ENCODE measurements at regions not wholly inside any gene's neighbourhood (a gene's known extent, or its start where the extent isn't known, plus 50 kb on each side); places are given as distances from the start of the nearest gene placed in this dataset.
"Not testable (repeated sequence)": the region's sequence is repeated elsewhere in the genome, so short reads cannot be mapped to it uniquely, and the experiment has no call there.

GRCh38 chr4:18676526-18676915, 655.0 kb upstream of the LCORL start:
- DNase-seq (ENCODE audit: low read depth) = no peak

GRCh38 chr4:18675586-18676525, 654.3 kb upstream of the LCORL start:
- DNase-seq (ENCODE audit: low read depth) = no peak

DNA sequence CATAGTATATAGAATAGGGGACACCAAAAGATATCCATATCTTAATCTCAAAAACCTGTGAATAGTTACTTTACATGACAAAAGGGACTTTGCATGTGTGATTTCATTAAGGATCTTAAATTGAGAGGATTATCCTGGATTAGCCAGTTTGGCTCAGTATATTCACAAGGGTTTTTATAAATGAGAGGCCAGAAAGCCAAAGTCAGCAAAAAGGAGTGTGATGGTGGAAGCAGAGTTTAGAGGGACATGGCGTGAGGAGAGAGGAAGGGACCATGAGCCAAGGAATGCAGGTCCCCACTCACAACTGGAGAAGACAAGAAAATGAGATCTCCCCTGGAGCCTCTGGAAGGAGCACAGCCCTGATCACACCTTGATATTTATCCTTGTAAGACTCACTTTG, 648.5 kb upstream of the LCORL start:
- no peak for DNase-seq (ENCODE audit: low read depth)

- no peak for DNase-seq (ENCODE audit: low read depth)
These were observed 647.8 kb upstream of the LCORL start for GRCh38 chr4:18669390-18669789.

GRCh38 chr4:18666322-18666721, 644.8 kb upstream of the LCORL start:
- DNase-seq (ENCODE audit: low read depth) = no peak

DNA sequence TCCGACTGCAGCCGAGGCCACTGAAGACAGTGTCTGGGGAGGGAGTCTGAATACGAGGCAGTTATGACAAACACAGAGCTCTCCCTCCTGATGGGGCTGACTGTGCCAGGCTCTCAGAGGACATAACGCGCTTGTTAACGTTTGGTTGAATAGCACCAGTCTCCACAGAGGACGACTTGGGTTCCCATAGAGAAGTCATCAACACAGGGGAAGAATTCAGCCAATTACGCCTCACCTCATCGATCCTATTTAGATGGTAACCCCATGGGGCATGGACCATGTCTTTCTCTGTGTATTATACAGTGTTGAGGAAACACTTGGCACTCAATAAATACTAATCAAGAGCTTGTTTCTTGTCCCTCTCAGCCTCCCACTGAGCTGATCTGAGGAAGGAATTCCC, 642.6 kb upstream of the LCORL start:
- DNase-seq (ENCODE audit: low read depth) = no peak

- DNase-seq (ENCODE audit: low read depth) = no peak
These were observed 623.8 kb upstream of the LCORL start for GRCh38 chr4:18645351-18645750.

DNA sequence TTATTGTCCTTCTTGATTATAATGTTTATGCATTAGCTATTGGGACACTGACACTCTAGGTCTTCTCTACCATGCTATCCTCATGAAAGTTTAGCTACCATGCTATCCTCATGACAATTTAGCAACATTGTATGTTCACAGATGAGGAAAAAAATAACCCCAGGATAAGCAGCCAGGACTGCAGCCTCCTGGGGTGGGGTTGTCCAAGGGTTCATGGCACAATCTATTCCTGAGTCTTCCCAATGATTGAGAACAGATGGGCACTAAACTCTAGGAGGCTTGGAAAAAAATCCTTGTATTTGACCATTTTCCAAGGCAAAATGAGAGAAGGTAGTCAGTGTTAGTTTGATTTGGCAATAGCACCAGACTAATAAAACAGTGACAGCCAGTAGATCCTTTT, 619.8 kb upstream of the LCORL start:
- DNase-seq (ENCODE audit: low read depth) = no peak

DNA sequence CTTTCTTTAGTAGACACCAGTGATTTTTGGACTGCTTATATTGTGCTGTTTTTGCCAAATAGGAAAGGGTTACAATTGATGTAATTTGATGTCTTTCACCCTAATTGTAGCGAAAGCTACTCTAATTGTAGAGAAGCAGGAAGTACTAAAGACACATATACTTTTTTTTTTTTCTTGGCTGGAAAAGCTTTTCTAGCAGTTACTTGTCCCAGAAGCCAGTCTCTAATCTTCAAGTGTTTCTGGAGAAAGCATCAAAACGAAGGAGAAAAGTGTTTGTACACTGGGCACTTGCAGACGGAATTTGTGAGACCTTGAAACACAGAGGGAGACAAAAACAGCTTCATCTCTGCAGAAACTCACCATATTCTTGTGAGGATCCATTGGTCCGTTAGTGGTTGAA, 616.5 kb upstream of the LCORL start:
- DNase-seq (ENCODE audit: low read depth) = no peak

DNA sequence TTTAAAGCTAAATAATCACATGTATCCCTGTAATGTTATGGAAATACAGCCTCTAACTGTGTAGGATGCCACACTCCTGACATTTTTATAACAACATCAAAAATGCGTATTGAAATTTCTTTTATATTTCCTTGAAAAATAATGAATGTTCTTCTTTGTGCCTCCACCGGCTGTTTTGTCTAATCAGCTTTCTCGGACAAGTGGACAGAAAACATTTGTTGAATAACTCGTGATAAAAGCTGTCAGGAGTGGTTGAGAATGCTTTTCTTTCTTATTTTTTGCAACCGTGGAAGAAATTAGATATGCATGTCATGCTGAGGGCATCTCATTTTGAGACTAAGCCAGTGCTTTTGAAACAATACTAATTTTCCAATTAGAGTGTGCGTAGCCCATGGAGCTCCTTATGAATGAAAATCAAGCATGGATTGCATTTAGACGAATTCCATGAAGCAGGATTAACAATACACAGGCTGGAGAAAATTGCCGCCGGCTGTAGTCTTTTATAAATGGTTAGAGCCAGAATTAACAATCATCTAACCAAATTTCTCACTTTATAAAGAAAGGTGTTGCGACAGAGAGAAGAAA, 614.5 kb upstream of the LCORL start:
- no peak for DNase-seq (ENCODE audit: low read depth)

DNA sequence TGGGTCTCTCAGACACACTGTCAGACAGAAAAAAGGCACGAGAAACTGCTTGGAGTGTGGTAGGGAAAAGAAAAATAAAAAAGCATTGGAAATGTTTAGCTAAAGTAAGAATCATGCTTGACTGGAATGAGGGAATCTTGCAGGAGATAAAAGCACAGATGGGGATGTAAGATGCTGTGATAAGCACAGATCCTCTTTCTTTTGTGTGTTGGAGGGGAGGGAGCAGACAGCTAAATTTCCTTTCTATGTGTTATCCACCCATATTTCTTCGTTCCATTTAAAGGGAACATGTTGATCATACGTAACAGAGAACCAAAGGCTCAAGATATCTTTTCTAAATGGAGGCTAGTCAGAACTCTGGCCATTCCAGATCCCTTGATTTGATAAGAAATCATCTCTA, 614.0 kb upstream of the LCORL start:
- no peak for DNase-seq (ENCODE audit: low read depth)

GRCh38 chr4:18631586-18631985, 610.0 kb upstream of the LCORL start:
- no peak for DNase-seq (ENCODE audit: low read depth)

DNA sequence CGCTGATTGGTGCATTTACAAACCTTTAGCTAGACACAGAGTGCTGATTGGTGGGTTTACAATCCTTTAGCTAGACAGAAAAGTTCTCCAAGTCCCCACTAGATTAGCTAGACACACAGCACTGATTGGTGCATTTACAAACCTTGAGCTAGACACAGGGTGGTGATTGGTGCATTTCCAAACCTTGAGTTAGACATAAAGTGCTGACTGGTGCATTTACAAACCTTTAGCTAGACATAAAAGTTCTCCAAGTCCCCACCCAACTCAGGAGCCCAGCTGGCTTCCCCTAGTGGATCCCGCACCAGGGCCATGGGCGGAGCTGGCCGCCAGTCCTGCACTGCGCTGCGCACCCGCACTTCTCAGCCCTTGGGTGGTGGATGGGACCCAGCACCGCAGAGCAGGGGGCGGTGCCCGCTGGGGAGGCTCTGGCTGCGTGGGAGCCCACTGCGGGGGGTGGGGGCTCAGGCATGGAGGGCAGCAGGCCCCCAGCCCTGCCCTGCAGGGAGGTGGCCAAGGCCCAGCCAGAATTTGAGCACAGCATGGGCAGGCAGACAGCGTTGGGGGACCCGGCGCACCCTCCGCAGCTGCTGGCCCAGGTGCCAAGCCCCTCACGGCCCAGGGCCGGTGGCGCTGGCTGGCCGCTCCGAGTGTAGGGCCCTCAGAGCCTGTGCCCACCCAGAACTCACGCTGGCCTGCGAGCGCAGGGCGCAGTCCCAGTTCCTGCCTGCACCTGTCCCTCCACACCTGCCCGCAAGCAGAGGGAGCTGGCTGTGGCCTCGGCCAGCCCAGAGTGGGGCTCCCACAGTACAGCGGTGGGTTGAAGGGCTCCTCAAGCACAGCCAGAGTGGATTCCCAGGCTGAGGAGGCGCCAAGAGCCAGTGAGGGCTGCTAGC, 608.9 kb upstream of the LCORL start:
- DNase-seq (ENCODE audit: low read depth) = no peak

DNA sequence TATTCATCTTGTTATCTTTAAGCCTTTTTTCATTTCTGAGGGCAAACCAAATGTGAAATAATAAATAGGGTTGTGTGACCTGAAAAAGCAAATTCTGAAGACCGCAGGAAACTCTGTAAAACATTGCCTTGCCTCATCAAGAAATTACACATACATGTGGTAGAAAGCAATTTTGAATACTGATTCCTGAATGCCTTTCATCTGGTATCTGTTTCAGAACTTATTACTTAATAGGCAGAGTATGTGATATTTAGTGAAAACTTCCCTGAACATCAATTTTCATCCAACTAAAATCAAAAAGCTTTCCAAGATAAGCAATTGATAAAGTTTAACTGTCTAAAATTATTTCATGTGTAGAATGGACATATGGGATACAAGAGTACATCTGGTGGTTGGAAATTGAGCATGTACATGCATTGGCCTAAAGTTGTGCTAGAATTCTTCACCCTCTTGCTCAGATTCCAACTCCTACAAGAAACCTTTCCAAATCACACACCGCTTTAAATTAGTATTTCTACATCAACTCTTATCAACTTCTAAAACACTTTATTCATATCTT, 606.0 kb upstream of the LCORL start:
- no peak for DNase-seq (ENCODE audit: low read depth)

DNA sequence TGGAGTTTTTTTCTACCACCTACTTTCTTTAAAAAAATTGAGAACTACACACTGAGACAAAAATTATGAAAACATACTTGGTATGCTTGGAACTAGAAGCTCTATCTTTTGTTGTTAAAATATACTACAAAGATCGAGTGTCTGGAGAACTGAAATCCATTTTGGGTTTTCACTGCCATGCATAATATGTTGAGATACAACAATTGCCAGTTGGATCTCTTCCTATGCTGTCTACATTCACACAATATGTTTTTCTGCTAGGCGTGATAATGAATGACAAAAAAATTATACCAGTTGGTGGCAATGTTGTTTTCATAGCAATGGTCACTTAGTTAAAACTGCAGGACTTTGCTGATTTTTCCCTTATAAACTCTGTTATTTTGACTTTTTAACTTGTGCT, 605.4 kb upstream of the LCORL start:
- DNase-seq (ENCODE audit: low read depth) = no peak

GRCh38 chr4:18626366-18626765, 604.8 kb upstream of the LCORL start:
- DNase-seq (ENCODE audit: low read depth) = no peak

DNA sequence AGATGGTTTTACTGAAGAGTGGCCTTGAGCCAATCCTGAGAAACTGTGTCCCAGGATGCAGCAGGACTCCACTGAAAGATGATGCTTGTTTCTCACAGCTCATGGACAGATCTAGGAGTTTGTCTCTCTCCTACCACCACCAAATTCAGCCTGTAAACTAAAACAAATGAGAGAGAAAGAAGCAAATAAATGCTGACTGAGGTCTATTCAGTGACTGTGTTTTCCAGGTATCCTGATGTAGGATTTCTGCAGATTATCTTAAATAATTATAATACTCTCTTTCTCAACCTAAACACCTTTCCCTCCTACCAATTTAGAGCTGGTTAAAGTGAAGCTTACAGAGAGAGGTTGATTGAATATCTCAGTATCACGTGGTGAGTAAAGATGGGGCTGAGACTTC, 599.6 kb upstream of the LCORL start:
- no peak for DNase-seq (ENCODE audit: low read depth)

DNA sequence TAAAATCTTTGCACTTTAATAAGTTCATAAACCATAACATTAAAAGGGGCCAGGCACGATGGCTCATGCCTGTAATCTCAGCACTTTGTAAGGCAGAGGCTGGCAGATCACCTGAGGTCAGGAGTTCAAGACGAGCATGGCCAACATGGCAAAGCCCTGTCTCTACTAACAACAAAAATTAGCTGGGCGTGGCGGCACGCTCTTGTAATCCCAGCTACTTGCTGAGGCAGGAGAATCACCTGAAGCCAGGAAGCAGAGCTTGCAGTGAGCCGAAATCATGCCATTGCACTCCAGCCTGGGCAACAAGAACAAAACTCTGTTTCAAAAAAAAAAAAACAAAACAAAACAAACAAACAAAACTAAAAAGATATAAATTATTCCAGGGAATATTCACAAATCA, 595.2 kb upstream of the LCORL start:
- DNase-seq (ENCODE audit: low read depth) = no peak

GRCh38 chr4:18611026-18611425, 589.5 kb upstream of the LCORL start:
- DNase-seq (ENCODE audit: low read depth) = no peak

DNA sequence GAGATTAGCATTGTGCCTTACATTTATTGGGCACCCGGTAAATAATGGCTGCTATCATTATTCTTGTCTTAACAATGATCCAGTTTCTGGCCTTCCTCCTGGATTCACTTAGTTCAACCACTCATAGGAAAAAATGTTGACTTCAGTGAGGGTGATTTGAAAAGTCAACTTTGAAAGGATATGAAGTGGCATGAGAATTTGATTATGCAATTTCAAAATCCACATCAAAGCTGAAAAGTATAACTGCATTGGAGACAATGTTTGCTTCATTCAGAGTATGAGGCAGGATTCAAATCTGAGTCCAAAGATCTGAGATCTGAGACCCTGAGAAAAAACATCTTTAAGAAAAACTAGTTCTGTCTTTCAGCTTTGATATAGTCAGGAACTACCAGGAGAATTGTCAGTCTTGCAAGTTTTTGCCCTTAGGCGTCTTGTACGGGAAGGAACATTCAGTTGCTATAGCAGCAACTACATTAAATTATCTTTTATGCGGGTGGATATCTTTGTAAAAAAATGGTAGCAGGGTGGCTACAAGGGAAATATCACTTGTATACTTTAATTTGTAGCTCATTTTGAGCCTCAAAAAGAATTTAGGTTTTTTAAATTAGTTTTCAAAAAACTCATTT, 587.5 kb upstream of the LCORL start:
- no peak for DNase-seq (ENCODE audit: low read depth)

DNA sequence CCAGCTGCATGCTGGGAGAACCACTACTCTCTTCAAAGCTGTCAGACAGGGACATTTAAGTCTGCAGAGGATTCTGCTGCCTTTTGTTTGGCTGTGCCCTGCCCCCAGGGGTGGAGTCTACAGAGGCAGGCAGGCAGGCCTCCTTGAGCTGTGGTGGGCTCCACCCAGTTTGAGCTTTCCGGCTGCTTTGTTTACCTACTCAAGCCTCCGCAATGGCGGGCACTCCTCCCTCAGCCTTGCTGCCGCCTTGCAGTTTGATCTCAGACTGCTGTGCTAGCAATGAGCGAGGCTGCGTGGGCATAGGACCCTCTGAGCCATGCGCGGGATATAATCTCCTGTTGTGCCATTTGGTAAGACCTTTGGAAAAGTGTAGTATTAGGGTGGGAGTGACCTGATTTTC, 581.1 kb upstream of the LCORL start:
- not testable (repeated sequence) for DNase-seq (ENCODE audit: low read depth)

Measured in Daoy (cell line).